ENCODE measurements at regions not wholly inside any gene's neighbourhood (a gene's known extent, or its start where the extent isn't known, plus 50 kb on each side); places are given as distances from the start of the nearest gene placed in this dataset.

- TF ChIP-seq POLR2A (IDR thresholded peaks at IDR 0.05; ENCODE audit: low read depth, low read length) (no peak), POLR2AphosphoS5 (IDR thresholded peaks at IDR 0.05; ENCODE audit: low read depth, low read length) (no peak), POU2F2 (IDR thresholded peaks at IDR 0.05; ENCODE audit: low read depth, low read length) (no peak), TAF1 (IDR thresholded peaks at IDR 0.05; ENCODE audit: low read depth, low read length) (no peak), SPI1 (IDR thresholded peaks at IDR 0.05; ENCODE audit: low read depth, low read length) (no peak), PAX5 (IDR thresholded peaks at IDR 0.05; ENCODE audit: insufficient read depth, low read length, severe bottlenecking) (no peak)
Observed at GRCh38 chr11:23604966-23605365, 744.7 kb upstream of the CCDC179 start.
